HepG2 (cell line): ENCODE measurements at regions not wholly inside any gene's neighbourhood (a gene's known extent, or its start where the extent isn't known, plus 50 kb on each side); places are given as distances from the start of the nearest gene placed in this dataset.

ENCODE experiments used
- ATF3 ChIP-seq: sonication (generic); formaldehyde crosslinking; IDR thresholded peaks from 2 replicates; pipeline ENCODE4 v1.4.0; 2020; ENCODE audit warnings: missing genetic modification reagents
- CTCF ChIP-seq: sonication (generic); formaldehyde crosslinking; IDR thresholded peaks from 2 replicates; pipeline ENCODE4 v1.5.0; 2020; ENCODE audit warnings: mild to moderate bottlenecking, missing genetic modification reagents, moderate library complexity
- ETV6 ChIP-seq: sonication (generic); formaldehyde crosslinking; conservative IDR thresholded peaks from 2 replicates; pipeline ENCODE4 v1.4.0; 2020; ENCODE audit warnings: missing genetic modification reagents
- JUND ChIP-seq: sonication (generic); formaldehyde crosslinking; IDR thresholded peaks from 2 replicates; pipeline ENCODE4 v1.8.0; 2022; ENCODE audit warnings: mild to moderate bottlenecking, missing genetic modification reagents
- POLR2A ChIP-seq, 2 experiments: IDR thresholded peaks; 2 replicates each; pipeline ENCODE4 v1.6.1; 2011; ENCODE audit warnings: low read depth in 2 of 2, low read length in 2 of 2, mild to moderate bottlenecking in 1 of 2, moderate library complexity in 1 of 2; ENCODE audit not compliant: insufficient read depth in 1 of 2
- TAF1 ChIP-seq: sonication (generic); formaldehyde crosslinking; IDR thresholded peaks from 2 replicates; pipeline ENCODE4 v1.4.0; 2020; ENCODE audit warnings: missing genetic modification reagents
- UBTF ChIP-seq: sonication (generic); formaldehyde crosslinking; IDR thresholded peaks from 2 replicates; pipeline ENCODE4 v1.4.0; 2020; ENCODE audit warnings: mild to moderate bottlenecking, missing genetic modification reagents
- YY1 ChIP-seq: IDR thresholded peaks from 2 replicates; pipeline ENCODE4 v1.6.1; 2011; ENCODE audit warnings: low read length, low read depth, moderate library complexity, mild to moderate bottlenecking; ENCODE audit not compliant: insufficient read depth, insufficient replicate concordance
- ZNF562 ChIP-seq: sonication (generic); formaldehyde crosslinking; IDR thresholded peaks from 2 replicates; pipeline ENCODE4 v1.8.0; 2022; ENCODE audit warnings: missing genetic modification reagents, borderline replicate concordance
- ZNF660 ChIP-seq: sonication (generic); formaldehyde crosslinking; IDR thresholded peaks from 2 replicates; pipeline ENCODE4 v1.5.1; 2020; ENCODE audit warnings: mild to moderate bottlenecking, low read depth, missing genetic modification reagents, borderline replicate concordance
- ZNF883 ChIP-seq: sonication (generic); formaldehyde crosslinking; IDR thresholded peaks from 2 replicates; pipeline ENCODE4 v1.5.1; 2020; ENCODE audit warnings: mild to moderate bottlenecking, missing genetic modification reagents; ENCODE audit errors: not compliant biosample characterization

- TF ChIP-seq TAF1 (CRISPR knock-in tag) (no peak), POLR2A (IDR thresholded peaks at IDR 0.05; ENCODE audit: insufficient read depth in 1 of 2, low read depth in 2 of 2, low read length in 2 of 2) (no peak), ZNF562 (CRISPR knock-in tag) (no peak), CTCF (CRISPR knock-in tag) (no peak), JUND (CRISPR knock-in tag) (no peak), ZNF883 (CRISPR knock-in tag) (no peak), ETV6 (no peak), ZNF660 (no peak), UBTF (CRISPR knock-in tag) (no peak), ATF3 (no peak), YY1 (no peak)
Observed at GRCh38 chr9:89764217-89764616, 159.4 kb downstream of the GADD45G start.
